Putamen (tissue), 1 donor: ENCODE measurements at regions not wholly inside any gene's neighbourhood (a gene's known extent, or its start where the extent isn't known, plus 50 kb on each side); places are given as distances from the start of the nearest gene placed in this dataset.

Experiments used
- DNase-seq: peaks from one replicate; pipeline ENCODE4 v3.0.0-alpha.2; 2016; ENCODE audit warnings: low spot score

- DNase-seq, result no peak
Observed at GRCh38 chr13:97057176-97057575, 62.9 kb upstream of the OXGR1 start.

- DNase-seq, result no peak
Observed at GRCh38 chr13:97058391-97058790, 64.1 kb upstream of the OXGR1 start.

- DNase-seq, result no peak
Observed at GRCh38 chr13:97058926-97059325, 64.7 kb upstream of the OXGR1 start.

GRCh38 chr13:97067017-97067895 lies 73.0 kb upstream of the OXGR1 start:
- DNase-seq, result no peak

GRCh38 chr13:97068151-97068550 lies 73.9 kb upstream of the OXGR1 start:
- no peak for DNase-seq

- DNase-seq, result no peak
Observed at GRCh38 chr13:97069050-97069815, 75.0 kb upstream of the OXGR1 start.

- DNase-seq, result no peak
Observed at GRCh38 chr13:97072297-97072696, 78.0 kb upstream of the OXGR1 start.

GRCh38 chr13:97074618-97075017 lies 80.3 kb upstream of the OXGR1 start:
- no peak for DNase-seq

GRCh38 chr13:97076898-97077297 lies 82.6 kb upstream of the OXGR1 start:
- no peak for DNase-seq

- DNase-seq, result no peak
Observed at GRCh38 chr13:97077341-97077740, 83.1 kb upstream of the OXGR1 start.

GRCh38 chr13:97079726-97080125 lies 85.5 kb upstream of the OXGR1 start:
- no peak for DNase-seq

- DNase-seq, result no peak
Observed at GRCh38 chr13:97082461-97083207, 88.4 kb upstream of the OXGR1 start.

- no peak for DNase-seq
Observed at GRCh38 chr13:97091196-97091595, 96.9 kb upstream of the OXGR1 start.

GRCh38 chr13:97100821-97101220 lies 106.5 kb upstream of the OXGR1 start:
- DNase-seq, result no peak

GRCh38 chr13:97101912-97102708 lies 107.8 kb upstream of the OXGR1 start:
- no peak for DNase-seq

- no peak for DNase-seq
Observed at GRCh38 chr13:97106323-97106722, 112.0 kb upstream of the OXGR1 start.

GRCh38 chr13:97107815-97108529 lies 113.7 kb upstream of the OXGR1 start:
- no peak for DNase-seq

GRCh38 chr13:97108530-97108900 lies 113.6 kb upstream of the MBNL2 start:
- no peak for DNase-seq

GRCh38 chr13:97109256-97109655 lies 112.9 kb upstream of the MBNL2 start:
- DNase-seq, result no peak

GRCh38 chr13:97109841-97110492 lies 112.2 kb upstream of the MBNL2 start:
- peak; percentile 88 for DNase-seq

GRCh38 chr13:97110936-97111335 lies 111.2 kb upstream of the MBNL2 start:
- no peak for DNase-seq
